AG04450 (cell line): ENCODE measurements at regions not wholly inside any gene's neighbourhood (a gene's known extent, or its start where the extent isn't known, plus 50 kb on each side); places are given as distances from the start of the nearest gene placed in this dataset.
"Not testable (repeated sequence)": the region's sequence is repeated elsewhere in the genome, so short reads cannot be mapped to it uniquely, and the experiment has no call there.

ENCODE experiments used
- CTCF ChIA-PET: fragments of 300-600, 350-600 bp; formaldehyde crosslinking; extraction: SDS; loops from one replicate; lab custom pipeline; 2022; ENCODE audit warnings: antibody characterized with exemption, inconsistent platforms; lab: Charles Lee
- POLR2A ChIA-PET: fragments of 350-600 bp; formaldehyde crosslinking; extraction: SDS; loops from one replicate; lab custom pipeline; 2021; ENCODE audit warnings: antibody characterized with exemption, inconsistent platforms; lab: Yijun Ruan, JAX
- DNase-seq: peaks from one replicate; pipeline ENCODE4 v3.0.0-alpha.2; 2011; ENCODE audit warnings: low read depth, low spot score
- H3K27ac ChIP-seq: one replicate; pipeline ENCODE4 v1.5.1; 2012; ENCODE audit warnings: low read depth, low read length, control low read depth
- H3K27me3 ChIP-seq: one replicate; pipeline ENCODE4 v1.6.0; 2012; ENCODE audit warnings: low read length; ENCODE audit not compliant: control insufficient read depth, insufficient read depth
- H3K4me3 ChIP-seq: 2 replicates; pipeline ENCODE4 v1.5.1; 2011; ENCODE audit warnings: mild to moderate bottlenecking, low read depth, low read length, control low read depth
- H3K9me3 ChIP-seq: 2 replicates; pipeline ENCODE4 v1.5.1; 2012; ENCODE audit warnings: low read length; ENCODE audit not compliant: control insufficient read depth, insufficient read depth
- TF ChIP-seq, protein P1 (sequence below): IDR thresholded peaks from 2 replicates; pipeline ENCODE4 v1.5.1; 2011; ENCODE audit warnings: low read depth, low read length, control low read depth, inconsistent platforms

DNA sequence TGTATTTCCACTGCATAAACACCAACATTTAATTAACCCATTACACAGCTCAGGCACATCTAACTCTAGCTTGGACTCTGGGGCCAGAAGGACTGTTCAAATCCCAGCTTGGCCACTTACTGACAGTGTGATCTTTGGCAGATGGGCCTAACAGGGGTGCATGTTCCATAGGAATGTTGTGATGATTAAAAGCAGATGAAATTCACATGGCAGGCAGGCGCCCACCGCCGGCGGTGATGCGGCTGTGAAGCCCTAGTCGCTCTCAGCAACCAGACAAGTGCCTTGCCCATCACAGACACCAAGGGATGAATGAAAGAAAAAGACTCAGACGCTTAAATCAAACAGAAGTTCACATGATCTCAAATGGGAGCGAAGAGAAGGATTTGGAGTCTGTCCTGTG lies 84.6 kb upstream of the WSB1 start:
- DNase-seq: no peak
- ChIA-PET POLR2A (no interaction called here), CTCF (no interaction called here)

GRCh38 chr17:27210809-27211208 lies 83.1 kb upstream of the WSB1 start:
- DNase-seq, H3K4me3 ChIP-seq, CTCF ChIA-PET, POLR2A ChIA-PET, H3K27ac ChIP-seq, H3K9me3 ChIP-seq, H3K27me3 ChIP-seq: not testable (repeated sequence)

More for the DNA sequence above, 84.6 kb upstream of the WSB1 start:
- Histone ChIP-seq H3K27ac (no peak overlapping the region), H3K4me3 (no peak overlapping the region), H3K9me3 (no peaks in the 10 kb centered on the region; the same call in 1 of the 2 replicates), H3K27me3 (peaks cover 5% of the 10 kb centered on the region)
- TF ChIP-seq, protein P1, sequence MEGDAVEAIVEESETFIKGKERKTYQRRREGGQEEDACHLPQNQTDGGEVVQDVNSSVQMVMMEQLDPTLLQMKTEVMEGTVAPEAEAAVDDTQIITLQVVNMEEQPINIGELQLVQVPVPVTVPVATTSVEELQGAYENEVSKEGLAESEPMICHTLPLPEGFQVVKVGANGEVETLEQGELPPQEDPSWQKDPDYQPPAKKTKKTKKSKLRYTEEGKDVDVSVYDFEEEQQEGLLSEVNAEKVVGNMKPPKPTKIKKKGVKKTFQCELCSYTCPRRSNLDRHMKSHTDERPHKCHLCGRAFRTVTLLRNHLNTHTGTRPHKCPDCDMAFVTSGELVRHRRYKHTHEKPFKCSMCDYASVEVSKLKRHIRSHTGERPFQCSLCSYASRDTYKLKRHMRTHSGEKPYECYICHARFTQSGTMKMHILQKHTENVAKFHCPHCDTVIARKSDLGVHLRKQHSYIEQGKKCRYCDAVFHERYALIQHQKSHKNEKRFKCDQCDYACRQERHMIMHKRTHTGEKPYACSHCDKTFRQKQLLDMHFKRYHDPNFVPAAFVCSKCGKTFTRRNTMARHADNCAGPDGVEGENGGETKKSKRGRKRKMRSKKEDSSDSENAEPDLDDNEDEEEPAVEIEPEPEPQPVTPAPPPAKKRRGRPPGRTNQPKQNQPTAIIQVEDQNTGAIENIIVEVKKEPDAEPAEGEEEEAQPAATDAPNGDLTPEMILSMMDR: no peak

DNA sequence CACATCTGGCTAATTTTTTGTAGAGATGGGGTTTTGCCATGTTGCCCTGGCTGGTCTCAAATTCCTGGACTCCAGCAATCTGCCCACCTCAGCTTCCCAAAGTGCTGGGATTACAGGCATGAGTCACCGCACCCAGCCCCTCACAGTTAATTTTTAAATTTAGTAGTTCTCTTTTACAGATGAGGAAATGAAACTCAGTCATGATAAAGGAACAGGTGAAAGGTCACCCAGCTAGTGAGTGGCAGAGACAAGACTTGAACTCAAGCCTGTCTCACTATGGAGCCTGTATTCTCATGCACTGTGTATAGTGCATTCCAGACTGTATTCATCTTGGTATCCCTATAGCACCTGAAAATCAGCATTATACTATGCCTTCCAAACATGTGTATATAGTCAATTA lies 77.1 kb upstream of the WSB1 start:
- Histone ChIP-seq H3K27me3 (peaks cover 3% of the 10 kb centered on the region), H3K4me3 (no peak overlapping the region), H3K27ac (no peak overlapping the region), H3K9me3 (no peaks in the 10 kb centered on the region; the same call in 1 of the 2 replicates)
- ChIA-PET CTCF (interaction anchor here (3.0 kb wide), 1 partner anchor 11 kb away, joined by 13 read pairs; no protein-coding TSS in a partner anchor), POLR2A (no interaction called here)
- TF ChIP-seq, protein P1: no peak
- DNase-seq: no peak

GRCh38 chr17:27217631-27218030 lies 76.3 kb upstream of the WSB1 start:
- Histone ChIP-seq H3K9me3 (no peaks in the 10 kb centered on the region), H3K27ac (no peak overlapping the region), H3K4me3 (no peak overlapping the region), H3K27me3 (peaks cover 8% of the 10 kb centered on the region)
- ChIA-PET POLR2A (no interaction called here), CTCF (interaction anchor here (1.3 to 3.0 kb wide), 3 partner anchors 11 to 19 kb away, joined by 5 to 13 read pairs (median 12); no protein-coding TSS in a partner anchor)
- no peak for DNase-seq
- TF ChIP-seq, protein P1: no peak

GRCh38 chr17:27218041-27218440 lies 75.9 kb upstream of the WSB1 start:
- Histone ChIP-seq H3K27me3 (peaks cover 8% of the 10 kb centered on the region), H3K27ac (no peak overlapping the region), H3K9me3 (no peaks in the 10 kb centered on the region), H3K4me3 (no peak overlapping the region)
- CTCF ChIA-PET: interaction anchor here (1.3 to 2.4 kb wide), 2 partner anchors 12 to 19 kb away, joined by 5 to 12 read pairs; no protein-coding TSS in a partner anchor
- POLR2A ChIA-PET: no interaction called here
- TF ChIP-seq, protein P1: no peak
- DNase-seq: no peak
